ENCODE measurements at regions not wholly inside any gene's neighbourhood (a gene's known extent, or its start where the extent isn't known, plus 50 kb on each side); places are given as distances from the start of the nearest gene placed in this dataset.
"Not testable (repeated sequence)": the region's sequence is repeated elsewhere in the genome, so short reads cannot be mapped to it uniquely, and the experiment has no call there.

DNA sequence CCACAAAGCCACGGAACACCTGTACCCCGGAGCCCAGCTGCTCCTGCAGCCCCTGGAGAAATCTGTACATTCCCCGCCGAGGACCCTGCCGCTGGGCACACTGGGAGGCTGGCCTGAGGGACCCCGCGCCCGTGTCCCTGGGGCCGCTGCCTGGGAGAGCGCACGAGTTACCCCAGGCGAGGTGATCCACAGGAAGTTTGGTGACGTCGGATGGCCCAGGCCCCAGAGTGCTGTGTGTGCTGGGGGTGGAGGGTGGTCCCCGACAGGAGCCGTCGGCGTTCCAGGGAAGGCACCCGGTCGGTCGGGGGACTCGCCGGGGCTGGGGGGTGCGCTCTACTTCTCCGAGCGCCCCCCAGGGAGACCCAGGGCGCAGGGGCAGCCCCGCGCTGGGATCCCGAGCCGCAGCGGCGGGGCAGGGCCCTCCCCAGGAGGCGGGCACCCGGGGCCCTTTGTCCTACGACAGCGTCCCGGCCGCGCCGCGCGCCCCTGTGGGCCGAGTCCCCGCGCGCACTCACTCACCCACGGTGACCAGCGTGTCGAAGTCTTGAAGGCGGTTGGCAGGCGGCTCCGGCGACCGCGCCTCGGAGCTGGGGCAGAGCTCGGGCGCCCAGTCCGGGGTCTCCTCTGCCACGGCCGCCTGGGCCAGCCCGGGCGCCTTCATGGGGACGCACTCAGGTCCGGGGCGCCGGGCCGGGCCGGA lies 129.5 kb upstream of the PRKX start:
- DNase-seq (ENCODE audit: low read depth in 2 of 2) = peak in 1 of 2 donors; percentile 38

DNA sequence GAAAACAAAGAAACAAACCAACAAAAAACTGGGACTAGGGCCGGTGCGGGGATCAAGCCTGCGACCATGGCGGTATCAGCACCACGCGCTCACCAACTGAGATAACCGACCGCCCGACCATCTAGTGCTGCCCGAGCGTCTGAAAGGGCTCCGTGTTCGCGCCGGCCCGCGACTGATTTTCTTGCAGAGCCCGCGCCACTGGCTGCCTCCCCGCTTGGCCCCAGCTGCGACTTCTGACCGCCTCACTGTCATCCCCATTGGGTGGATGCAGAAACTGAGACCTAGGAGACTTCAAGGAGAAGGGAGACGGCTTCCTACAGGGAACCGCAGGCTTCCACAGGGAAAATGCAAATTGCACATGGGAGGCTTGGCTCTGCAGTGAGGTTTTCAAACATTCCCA lies 125.3 kb upstream of the PRKX start:
- not testable (repeated sequence) for DNase-seq (ENCODE audit: low read depth in 2 of 2)

DNA sequence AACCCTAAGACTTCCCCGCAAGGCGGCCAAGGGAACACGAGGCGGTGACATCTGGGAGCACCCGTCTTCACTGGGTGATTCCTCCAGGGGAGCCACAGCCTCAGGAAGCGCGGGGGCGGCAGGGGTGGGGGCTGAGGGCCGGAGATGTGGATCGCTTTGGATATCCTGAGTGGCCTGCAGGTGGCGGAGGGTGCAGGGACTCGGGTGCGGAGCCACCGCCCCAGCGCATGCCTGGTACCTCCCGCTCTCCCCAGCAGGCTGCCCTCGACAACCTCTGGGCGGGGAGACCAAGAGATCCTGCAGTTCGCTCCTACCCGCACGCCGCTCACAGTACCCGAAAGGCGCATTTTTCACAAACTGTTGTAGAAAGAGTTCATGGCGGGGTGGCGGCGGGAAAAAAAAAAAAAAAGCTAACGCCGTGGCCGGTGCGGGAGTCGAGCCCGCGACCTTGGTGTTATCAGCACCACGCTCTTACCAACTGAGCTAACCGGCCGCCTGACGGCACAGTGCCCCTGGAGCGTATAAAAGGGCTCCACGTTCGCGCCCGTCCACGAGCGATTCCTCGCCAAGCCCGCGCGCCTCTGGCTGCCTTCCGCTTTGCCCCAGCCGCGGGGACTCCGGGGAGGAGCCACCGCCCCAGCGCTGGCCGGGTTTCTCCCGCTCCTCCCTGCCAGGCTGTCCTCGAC lies 124.7 kb upstream of the PRKX start:
- not testable (repeated sequence) for DNase-seq (ENCODE audit: low read depth in 2 of 2)

DNA sequence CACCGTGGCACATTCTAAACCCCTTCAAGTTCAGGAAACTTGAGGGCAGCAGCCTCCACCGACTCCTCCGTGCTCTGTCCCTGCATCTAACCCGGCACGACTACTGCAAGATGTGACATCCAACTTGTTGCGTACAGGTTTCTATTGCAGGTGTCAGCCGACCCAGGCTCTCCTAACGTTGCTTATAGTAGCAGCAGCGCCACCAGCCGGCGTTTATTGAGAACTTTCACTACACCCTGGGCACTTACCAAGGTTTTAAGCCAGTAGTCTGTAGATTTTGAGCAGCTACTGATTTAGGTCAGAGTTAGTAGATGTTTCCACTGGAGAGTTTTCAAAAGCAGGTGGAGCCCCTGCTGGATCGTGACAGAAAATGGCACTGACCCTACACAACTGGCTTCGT lies 123.8 kb upstream of the PRKX start:
- DNase-seq (ENCODE audit: low read depth in 2 of 2) = not testable (repeated sequence)

DNA sequence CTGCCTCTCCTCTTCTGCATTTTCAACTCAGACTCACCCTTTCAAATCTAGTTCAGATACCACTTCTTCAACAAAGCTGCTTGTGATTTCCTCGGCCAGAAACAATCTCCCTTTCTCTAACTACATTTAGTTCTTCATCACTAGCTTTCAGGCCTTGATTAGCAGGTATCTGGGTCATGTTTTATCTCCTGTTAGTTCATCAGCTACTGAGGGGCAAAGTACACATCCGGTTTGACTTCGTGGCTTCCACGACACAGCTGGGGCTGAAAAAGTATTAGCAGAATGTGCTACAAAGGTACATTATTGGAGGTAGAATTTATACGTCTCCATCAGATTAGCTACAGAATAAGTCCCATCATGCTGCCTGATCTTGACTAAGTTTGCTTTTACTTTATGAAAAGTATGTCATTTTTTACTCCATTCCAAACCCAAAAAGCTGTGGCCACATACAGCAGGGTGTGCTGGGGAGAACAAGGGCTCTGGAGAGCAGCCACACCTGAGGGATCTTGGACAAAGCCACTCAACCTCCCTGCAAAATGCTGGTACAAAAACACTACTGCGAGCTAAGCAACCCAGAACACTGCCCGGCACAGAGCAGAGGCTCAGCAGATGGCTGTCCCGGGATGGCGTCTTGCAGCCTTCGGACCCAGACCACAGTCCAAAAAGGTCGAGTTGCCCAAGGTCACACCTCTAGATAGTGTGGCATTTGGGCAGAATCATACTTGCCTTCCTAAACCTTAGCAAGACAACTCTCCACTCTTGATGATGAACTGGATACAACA lies 120.5 kb upstream of the PRKX start:
- not testable (repeated sequence) for DNase-seq (ENCODE audit: low read depth in 2 of 2)

DNA sequence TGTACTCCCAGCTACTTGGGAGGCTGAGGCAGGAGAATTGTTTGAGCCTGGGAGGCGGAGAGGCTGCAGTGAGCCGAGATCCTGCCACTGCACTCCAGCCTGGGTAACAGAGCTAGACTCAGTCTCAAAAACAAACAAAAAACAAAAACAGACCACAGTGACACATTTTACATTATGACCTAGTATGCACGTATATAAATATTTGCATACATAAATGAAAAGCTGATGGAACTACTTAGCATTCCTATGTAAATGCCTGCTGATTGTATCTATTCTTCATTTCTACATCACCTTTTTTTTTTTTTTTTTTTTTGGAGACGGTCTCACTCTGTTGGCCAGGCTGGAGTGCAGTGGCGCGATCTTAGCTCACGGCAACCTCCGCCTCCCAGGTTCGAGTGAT lies 116.6 kb upstream of the PRKX start:
- not testable (repeated sequence) for DNase-seq (ENCODE audit: low read depth in 2 of 2)

DNA sequence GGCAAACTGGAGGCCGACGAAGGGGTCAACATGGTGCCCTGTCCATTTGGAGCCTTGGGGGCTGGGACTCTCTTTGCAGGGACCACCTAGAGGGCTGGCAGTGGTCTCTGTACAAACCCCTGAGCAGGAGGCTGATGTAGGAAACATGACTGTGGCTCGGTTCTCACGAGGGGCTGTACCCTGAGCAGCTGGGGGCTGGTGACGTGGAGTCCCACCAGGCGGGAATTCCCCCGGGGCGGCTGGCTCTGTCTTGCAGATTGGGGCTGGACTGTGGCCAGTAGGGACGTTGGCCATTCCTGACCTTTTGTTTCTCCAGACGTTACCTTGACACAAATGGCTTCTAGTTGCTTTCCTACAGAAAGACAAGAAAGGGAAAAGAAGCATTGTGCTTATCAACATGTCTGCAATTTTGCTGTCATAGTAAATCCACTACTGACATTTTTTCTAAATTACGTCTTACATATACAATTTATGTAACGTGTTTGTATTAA lies 115.6 kb upstream of the PRKX start:
- DNase-seq (ENCODE audit: low read depth in 2 of 2) = not testable (repeated sequence)

DNA sequence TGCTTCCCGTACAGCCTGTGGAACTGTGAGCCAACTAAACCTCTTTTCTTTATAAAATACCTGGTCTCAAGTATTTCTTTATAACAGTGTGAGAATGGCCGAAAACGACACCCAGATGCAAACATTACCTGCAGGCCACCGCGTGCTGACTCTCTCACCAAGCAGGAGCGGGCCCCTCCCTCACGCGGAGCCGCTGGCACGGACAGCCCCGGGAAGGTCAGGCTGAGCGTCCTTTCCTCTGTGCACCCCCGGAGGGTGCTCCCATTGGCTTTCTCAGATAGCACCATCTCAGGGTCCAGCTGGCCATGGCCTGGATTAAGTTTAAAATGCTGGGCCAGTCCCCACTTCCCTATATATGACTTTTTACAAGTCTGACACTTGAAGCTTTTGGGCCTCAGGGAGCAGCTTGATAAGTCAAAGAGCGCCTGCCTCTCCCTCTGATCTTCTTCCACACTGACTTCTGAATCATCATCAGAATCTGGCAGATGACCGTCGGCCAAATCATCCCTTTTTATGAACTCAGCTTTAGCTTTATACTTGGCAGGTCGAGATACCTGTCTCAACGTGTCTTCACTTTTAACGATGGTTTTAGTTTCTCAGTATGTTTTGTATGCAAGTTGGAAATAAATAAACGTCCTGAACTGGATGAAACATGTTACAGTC lies 115.1 kb upstream of the PRKX start:
- DNase-seq (ENCODE audit: low read depth in 2 of 2) = not testable (repeated sequence)

DNA sequence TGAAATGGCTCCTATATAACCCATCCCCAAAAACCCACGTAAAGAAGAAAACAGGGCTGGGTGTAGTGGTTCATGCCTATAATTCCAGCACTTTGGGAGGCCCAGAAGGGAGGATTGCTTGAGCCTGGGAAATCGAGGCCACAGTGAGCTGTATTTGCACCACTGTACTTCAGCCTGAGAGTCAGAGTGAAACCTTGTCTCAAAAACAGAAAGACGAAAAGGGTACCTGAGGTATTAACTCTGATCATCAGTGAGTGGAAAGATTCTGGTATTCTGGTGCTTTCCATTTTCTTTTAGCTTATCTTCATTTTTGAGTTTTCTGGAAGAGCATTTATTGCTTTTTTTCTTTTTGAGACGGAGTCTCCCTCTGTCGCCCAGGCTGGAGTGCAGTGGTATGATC lies 110.6 kb upstream of the PRKX start:
- DNase-seq (ENCODE audit: low read depth in 2 of 2) = not testable (repeated sequence)

DNA sequence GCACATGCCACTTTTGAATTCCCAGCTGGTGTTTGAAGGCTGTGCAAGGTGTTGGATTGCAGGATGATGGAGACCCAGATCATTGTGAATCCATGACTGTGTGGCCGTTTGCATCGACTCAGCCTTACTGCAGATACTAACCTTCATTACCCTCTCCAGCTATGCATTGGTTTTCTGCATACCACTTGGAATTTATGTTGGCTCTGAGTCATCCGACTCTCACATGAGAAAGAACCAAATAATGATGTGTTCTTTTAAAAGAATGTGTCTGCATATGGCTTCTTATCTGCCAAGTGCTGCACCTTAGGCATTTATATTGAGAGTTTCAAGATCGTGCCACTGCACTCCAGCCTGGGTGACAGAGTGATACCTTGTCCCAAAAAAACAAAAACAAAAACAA lies 106.7 kb upstream of the PRKX start:
- no peak for DNase-seq (ENCODE audit: low read depth in 2 of 2)

DNA sequence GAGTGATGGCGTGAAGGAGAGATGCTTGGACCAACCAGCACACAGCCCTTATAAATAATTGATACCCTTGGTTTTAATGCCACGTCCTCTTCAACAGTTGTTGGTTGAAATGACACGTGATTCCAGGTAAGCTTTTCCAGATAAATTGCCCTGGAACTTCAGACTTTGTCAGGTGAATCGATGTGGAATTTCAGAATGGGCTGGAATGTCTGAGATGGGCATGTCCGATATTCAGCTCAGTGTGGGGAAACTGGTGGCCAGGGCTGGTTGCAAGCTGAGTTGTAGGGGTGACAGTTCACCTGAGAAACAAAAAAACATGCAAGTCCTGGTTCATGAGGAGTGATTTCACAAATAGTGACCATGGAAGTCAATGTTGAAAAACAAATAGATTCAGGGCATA lies 104.0 kb upstream of the PRKX start:
- not testable (repeated sequence) for DNase-seq (ENCODE audit: low read depth in 2 of 2)

DNA sequence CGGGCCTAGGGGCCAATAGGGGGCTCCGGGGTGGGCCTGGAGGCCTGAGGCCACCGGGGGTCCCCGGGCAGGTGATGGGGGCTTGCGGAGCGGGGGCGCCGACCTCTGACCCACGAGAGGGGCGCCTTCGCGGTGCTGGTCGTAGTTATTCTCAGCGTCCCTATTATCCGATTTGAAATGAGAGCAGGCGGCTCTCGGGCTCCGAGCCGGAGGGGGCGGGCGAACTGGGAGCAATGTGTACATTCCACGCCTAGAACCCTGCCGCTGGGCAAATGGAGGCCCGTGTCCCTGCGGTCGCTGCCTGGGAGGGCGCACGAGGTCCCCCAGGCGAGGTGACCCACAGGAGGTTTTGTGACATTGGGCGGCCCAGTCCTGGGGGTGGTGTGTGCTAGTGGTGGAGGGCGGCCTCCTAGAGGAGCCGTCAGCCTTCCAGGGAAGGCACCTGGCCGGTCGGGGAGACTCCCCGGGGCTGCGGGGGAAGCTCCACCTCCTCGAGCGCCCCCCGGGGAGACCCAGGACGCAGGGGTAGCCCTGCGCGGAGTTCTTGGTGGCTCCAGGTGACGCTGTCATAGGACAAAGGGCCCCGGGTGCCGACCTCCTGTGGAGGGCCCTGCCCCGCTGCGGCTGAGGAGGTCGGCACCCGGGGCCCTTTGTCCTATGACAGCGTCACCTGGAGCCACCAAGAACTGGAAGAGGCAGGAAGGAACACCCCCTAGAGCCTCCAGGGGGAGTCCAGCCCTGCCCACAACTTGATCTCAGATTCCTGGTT lies 102.6 kb upstream of the PRKX start:
- DNase-seq (ENCODE audit: low read depth in 2 of 2) = peak; percentile 7 to 33

DNA sequence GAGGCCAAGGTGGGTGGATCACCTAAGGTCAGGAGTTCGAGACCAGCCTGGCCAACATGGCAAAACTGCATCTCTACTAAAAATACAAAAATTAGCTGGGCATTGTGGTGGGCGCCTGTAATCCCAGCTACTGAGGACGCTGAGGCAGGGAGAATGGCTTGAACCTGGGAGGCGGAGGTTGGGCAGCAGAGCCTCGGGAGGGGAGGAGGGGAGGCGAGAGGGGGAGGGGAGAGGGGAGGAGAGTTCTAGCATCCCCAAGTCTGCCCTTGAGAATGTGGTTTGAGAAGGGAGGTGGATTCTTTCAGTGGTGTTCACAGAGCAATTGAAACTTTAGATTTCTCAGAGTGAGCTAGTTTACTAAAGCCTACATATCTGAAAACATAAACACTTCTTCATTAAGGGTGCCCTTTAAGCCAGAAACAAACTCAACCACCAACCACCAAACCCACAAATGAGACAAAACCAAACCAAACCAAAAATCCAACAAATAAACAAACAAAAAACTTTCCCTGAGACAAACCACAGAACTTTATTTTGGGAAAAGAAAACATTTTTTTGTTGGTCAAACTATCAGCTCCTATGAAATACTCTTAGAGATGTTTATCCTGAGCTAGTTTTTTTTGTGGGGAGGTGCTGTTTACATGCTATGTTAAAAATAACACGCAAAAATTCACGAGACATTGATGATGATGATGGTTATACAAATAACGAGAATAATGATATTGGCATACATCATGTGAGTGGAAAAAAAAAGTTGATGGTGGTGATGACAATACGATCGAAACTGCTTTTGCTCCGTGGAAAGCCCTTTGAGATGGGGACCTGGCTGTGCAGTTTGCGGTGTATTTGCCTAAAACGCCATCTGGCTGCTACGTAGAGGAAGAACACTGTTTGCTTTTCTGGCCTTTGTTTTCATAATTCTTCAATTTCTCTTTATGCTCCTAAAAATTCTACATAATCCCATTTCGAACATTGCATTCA lies 98.2 kb upstream of the PRKX start:
- peak in 1 of 2 donors; percentile 14 for DNase-seq (ENCODE audit: low read depth in 2 of 2)

DNA sequence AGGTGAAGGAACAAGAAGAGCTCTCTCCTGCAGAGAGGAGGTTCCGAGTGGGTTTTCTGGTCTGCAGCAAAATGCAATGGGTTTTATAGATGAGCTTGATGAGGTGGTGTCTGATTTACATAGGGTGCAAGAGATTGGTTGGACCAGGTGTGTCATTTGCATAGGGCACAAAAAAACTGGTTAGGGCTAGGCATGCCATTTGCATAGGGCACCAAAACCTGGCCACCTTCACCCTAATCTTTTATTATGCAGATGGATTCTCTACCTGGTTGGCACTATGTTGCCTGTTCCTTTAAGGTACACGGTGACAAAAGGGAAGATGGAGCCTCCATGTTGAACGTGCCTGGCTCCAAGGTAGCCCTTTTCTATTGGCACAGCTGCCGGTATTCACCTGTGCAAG lies 94.5 kb upstream of the PRKX start:
- no peak for DNase-seq (ENCODE audit: low read depth in 2 of 2)

DNA sequence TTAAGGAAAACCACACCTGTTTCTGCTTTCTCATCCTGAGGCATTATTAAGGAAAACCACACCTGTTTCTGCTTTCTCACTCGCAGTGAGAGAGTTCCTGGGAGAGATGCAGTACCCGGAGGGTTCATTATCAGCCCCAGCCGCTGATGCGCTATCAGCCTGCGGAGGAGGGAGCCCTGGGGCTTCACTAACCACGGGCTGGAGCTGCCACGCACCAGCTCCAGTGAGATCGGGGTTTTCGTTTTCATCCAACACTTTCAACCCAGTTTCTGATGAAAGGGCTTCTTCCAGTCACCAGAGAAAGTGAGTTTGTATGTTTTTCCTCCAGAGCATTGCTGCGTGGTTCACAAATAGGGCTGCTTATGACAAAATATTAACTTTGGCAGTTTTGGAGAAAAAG lies 93.2 kb upstream of the PRKX start:
- no peak for DNase-seq (ENCODE audit: low read depth in 2 of 2)

DNA sequence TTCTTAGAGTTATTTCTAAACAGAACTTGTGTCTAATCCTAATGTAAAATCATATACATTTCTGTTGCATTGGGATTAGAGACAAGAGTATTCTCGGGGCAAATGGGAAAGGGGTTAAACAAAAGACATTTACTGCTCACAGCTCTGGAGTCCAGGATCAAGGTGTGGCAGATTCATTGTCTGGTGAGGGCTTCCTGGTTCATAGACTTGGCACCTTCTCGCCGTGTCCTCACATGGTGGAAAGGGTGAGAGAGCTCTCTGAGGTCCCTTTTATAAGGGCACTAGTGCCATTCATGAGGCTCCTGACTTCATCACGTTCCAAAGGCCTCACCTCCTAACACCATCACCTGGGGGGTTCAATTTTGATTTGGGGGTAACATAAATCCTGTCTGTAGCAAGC lies 90.3 kb upstream of the PRKX start:
- DNase-seq (ENCODE audit: low read depth in 2 of 2) = no peak

DNA sequence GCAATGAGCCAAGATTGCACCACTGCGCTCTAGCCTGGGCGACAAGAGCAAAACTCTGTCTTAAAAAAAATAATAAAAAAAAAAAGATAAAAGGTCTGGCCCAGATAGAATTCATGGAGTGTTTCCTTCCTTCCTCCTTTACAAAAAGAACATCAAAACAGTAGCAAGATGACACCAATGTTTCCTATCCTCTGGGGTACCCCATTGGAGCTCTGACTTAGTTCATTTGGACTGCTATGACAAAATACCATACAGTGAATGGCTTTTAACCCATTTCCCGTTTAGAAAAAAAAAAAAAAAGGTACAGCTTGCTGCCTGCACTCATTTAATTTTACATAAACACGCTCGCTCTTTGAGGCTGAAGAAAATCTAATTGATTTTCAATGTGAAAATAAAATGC lies 89.9 kb upstream of the PRKX start:
- DNase-seq (ENCODE audit: low read depth in 2 of 2) = no peak

DNA sequence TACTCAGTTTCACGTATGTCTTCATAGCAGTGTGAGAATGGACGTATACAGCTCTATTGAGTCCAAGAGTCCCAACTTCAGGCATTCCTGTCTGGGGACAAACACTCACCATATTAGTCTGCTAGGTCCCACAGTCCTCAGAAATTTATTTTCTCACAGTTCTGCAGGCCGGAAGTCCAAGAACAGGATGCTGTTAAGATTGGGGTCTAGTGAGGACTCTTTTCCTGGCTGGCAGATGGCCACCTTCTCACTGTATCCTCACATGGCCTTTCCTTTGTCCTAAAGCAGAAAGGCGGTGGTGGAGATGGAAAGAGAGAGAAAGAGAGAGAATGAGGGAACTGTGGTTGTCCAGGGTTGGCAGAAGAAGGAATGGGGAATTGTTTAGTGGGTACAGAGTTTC lies 82.0 kb upstream of the PRKX start:
- DNase-seq (ENCODE audit: low read depth in 2 of 2) = not testable (repeated sequence)

DNA sequence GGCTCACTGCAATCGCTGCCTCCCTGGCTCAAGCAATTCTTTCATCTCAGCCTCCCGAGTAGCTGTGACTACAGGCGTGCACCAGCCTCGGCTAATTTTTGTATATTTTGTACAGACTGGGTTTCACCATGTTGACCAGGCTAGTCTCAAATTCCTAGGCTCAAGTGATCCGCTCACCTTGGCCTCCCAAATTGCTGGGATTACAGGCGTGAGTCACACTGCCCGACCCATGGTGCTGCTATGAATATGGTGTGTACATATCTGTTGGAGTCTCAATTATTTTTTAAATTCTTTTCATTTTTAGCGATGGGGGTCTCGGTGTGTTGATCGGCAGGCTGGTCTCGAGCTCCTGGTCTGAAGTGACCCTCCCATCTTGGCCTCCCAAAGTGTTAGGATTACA lies 78.0 kb upstream of the PRKX start:
- no peak for DNase-seq (ENCODE audit: low read depth in 2 of 2)
